ENCODE measurements at regions not wholly inside any gene's neighbourhood (a gene's known extent, or its start where the extent isn't known, plus 50 kb on each side); places are given as distances from the start of the nearest gene placed in this dataset.

DNA sequence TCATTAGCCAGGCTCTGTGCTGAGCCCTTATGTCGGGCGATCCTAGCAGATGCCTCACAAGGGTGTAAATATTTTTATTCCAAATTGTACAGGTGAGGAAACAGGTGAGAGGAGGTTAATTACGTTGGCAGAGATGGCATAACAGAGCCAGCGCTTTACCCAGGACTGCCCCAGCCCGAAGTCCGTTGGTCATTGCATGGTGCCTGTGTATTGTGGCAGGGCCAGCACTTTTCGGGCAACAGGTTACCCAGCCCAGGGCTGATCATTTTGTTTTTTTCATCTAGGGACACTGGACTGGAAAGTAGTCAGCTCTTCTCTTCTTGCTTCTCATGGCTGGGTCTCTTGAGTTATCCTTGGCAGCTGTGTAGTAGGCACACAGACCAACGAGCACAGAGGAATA, 202.2 kb upstream of the NAV2 start:
- TF ChIP-seq POLR2AphosphoS5 (IDR thresholded peaks at IDR 0.05; ENCODE audit: low read depth) (no peak), GABPA (IDR thresholded peaks at IDR 0.05; ENCODE audit: low read depth) (no peak)
- no peak for DNase-seq (ENCODE audit: low read depth in 1 of 2, low spot score in 1 of 2)
- Histone ChIP-seq H3K27ac (replicated peaks) (no peak overlapping the region), H3K4me3 (replicated peaks; ENCODE audit: insufficient read depth, low read length) (no peak overlapping the region), H3K27me3 (ENCODE audit: insufficient read depth, poor library complexity, severe bottlenecking) (peaks cover 3% of the 10 kb centered on the region)

DNA sequence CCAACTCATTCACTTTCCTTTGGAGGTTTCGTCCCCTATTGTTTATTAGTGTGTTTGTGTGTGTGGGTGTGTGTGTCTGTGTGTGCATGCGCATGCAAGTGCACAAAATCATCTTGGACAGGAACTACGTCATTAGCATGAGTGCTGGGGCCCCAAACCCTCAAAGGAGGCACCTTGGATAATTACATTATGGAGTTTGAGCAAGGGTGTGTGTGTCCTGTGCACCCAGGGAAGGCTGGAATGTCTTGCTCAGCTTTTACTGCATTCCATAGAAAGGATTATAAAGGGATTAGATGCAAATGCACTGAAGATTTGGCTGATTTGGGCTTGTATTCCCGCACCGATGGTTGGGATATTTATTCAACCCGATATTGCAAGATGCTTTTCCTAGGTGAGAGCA, 203.4 kb upstream of the NAV2 start:
- TF ChIP-seq GABPA (IDR thresholded peaks at IDR 0.05; ENCODE audit: low read depth) (no peak), POLR2AphosphoS5 (IDR thresholded peaks at IDR 0.05; ENCODE audit: low read depth) (no peak), SPI1 (IDR thresholded peaks at IDR 0.05; ENCODE audit: borderline replicate concordance, low read depth) (no peak)
- TF ChIP-seq, protein P1, sequence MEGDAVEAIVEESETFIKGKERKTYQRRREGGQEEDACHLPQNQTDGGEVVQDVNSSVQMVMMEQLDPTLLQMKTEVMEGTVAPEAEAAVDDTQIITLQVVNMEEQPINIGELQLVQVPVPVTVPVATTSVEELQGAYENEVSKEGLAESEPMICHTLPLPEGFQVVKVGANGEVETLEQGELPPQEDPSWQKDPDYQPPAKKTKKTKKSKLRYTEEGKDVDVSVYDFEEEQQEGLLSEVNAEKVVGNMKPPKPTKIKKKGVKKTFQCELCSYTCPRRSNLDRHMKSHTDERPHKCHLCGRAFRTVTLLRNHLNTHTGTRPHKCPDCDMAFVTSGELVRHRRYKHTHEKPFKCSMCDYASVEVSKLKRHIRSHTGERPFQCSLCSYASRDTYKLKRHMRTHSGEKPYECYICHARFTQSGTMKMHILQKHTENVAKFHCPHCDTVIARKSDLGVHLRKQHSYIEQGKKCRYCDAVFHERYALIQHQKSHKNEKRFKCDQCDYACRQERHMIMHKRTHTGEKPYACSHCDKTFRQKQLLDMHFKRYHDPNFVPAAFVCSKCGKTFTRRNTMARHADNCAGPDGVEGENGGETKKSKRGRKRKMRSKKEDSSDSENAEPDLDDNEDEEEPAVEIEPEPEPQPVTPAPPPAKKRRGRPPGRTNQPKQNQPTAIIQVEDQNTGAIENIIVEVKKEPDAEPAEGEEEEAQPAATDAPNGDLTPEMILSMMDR (IDR thresholded peaks at IDR 0.05; ENCODE audit: insufficient read depth, low read length), result no peak
- TF ChIP-seq, protein P2, sequence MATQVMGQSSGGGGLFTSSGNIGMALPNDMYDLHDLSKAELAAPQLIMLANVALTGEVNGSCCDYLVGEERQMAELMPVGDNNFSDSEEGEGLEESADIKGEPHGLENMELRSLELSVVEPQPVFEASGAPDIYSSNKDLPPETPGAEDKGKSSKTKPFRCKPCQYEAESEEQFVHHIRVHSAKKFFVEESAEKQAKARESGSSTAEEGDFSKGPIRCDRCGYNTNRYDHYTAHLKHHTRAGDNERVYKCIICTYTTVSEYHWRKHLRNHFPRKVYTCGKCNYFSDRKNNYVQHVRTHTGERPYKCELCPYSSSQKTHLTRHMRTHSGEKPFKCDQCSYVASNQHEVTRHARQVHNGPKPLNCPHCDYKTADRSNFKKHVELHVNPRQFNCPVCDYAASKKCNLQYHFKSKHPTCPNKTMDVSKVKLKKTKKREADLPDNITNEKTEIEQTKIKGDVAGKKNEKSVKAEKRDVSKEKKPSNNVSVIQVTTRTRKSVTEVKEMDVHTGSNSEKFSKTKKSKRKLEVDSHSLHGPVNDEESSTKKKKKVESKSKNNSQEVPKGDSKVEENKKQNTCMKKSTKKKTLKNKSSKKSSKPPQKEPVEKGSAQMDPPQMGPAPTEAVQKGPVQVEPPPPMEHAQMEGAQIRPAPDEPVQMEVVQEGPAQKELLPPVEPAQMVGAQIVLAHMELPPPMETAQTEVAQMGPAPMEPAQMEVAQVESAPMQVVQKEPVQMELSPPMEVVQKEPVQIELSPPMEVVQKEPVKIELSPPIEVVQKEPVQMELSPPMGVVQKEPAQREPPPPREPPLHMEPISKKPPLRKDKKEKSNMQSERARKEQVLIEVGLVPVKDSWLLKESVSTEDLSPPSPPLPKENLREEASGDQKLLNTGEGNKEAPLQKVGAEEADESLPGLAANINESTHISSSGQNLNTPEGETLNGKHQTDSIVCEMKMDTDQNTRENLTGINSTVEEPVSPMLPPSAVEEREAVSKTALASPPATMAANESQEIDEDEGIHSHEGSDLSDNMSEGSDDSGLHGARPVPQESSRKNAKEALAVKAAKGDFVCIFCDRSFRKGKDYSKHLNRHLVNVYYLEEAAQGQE (IDR thresholded peaks at IDR 0.05; ENCODE audit: insufficient replicate concordance, low read depth), result no peak
- Histone ChIP-seq H3K4me3 (replicated peaks; ENCODE audit: insufficient read depth, low read length) (no peak overlapping the region), H3K27ac (replicated peaks) (no peak overlapping the region), H3K27me3 (ENCODE audit: insufficient read depth, poor library complexity, severe bottlenecking) (peaks cover 3% of the 10 kb centered on the region)
- DNase-seq (ENCODE audit: low read depth in 1 of 2, low spot score in 1 of 2), result no peak

DNA sequence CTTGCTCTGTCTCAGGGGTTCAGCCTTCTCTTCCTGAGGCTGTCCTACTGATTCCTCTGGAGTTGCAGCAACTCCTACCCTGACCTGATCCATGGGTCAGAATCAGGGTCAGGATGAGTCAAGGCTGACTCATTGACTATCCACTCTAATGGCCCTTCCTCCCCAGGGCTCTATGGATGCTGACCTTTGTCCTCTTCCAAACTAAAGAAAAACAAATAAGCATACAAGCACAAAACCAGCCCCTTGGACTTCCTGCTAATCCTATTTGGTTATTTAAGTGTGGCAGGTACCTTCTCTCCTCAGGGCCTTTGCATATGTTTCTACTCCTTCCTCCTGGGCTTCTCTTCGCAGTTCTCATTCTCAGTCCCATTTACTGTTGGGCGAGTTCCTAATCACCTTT, 204.5 kb upstream of the NAV2 start:
- H3K27ac ChIP-seq (replicated peaks), result no peak overlapping the region
- DNase-seq (ENCODE audit: low read depth in 1 of 2, low spot score in 1 of 2), result no peak
- TF ChIP-seq, protein P1 (IDR thresholded peaks at IDR 0.05; ENCODE audit: insufficient read depth, low read length), result no peak
- TF ChIP-seq, protein P2 (IDR thresholded peaks at IDR 0.05; ENCODE audit: insufficient replicate concordance, low read depth), result no peak
- TF ChIP-seq GABPA (IDR thresholded peaks at IDR 0.05; ENCODE audit: low read depth) (no peak), SPI1 (IDR thresholded peaks at IDR 0.05; ENCODE audit: borderline replicate concordance, low read depth) (no peak), POLR2AphosphoS5 (IDR thresholded peaks at IDR 0.05; ENCODE audit: low read depth) (no peak)
- H3K27me3 ChIP-seq (ENCODE audit: insufficient read depth, poor library complexity, severe bottlenecking), result peaks cover 3% of the 10 kb centered on the region
- H3K4me3 ChIP-seq (replicated peaks; ENCODE audit: insufficient read depth, low read length), result no peak overlapping the region

DNA sequence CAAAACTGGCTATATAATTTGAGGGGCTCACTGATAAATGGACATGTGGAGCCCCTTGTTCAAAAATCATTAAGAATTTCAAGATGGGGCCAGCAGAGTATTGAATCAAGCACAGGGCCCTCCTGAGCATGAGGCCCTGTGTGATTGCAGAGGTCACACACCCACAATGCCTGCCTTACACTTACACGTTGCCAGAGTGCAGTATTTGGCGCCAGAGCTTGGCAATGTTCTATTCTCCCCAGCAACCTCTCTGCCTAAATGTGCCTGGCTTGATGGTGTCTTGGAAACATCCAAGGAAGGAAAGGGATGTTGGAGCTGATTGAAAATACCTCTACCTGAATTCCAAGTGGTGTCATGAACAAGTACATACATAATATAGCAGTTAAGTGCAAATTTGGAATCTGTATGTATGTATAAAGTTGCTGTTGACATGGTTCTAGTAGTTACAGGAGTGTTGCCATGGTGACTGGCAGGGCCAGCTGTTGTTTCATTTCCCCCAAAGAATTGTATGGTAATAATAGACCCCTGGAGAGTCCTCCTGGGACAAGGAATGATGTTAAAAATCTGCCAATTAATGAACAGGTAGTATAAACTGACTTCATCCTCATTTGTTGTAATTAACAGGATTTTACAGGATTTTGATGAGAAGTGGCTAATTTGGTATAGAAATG, 205.7 kb upstream of the NAV2 start:
- no peaks in the 10 kb centered on the region for H3K27me3 ChIP-seq (ENCODE audit: insufficient read depth, poor library complexity, severe bottlenecking)
- H3K4me3 ChIP-seq (replicated peaks; ENCODE audit: insufficient read depth, low read length), result no peak overlapping the region
- TF ChIP-seq, protein P2 (IDR thresholded peaks at IDR 0.05; ENCODE audit: insufficient replicate concordance, low read depth), result no peak
- TF ChIP-seq, protein P1 (IDR thresholded peaks at IDR 0.05; ENCODE audit: insufficient read depth, low read length), result no peak
- TF ChIP-seq POLR2AphosphoS5 (IDR thresholded peaks at IDR 0.05; ENCODE audit: low read depth) (no peak), GABPA (IDR thresholded peaks at IDR 0.05; ENCODE audit: low read depth) (no peak), SPI1 (IDR thresholded peaks at IDR 0.05; ENCODE audit: borderline replicate concordance, low read depth) (no peak)
- DNase-seq (ENCODE audit: low read depth in 1 of 2, low spot score in 1 of 2), result no peak
- no peak overlapping the region for H3K27ac ChIP-seq (replicated peaks)

Data from HL-60 (cell line).